Common myeloid progenitor, CD34-positive (primary cell): ENCODE measurements at regions not wholly inside any gene's neighbourhood (a gene's known extent, or its start where the extent isn't known, plus 50 kb on each side); places are given as distances from the start of the nearest gene placed in this dataset.

Experiments used
- CTCF ChIA-PET: fragments of 350-600 bp; sonication (Branson Sonifier 250); formaldehyde crosslinking; loops from one replicate; lab custom pipeline; 2021; ENCODE audit warnings: antibody characterized with exemption; lab: Charles Lee
- POLR2A ChIA-PET: fragments of 350-600 bp; sonication (Branson Sonifier 250); formaldehyde crosslinking; loops from one replicate; lab custom pipeline; 2021; ENCODE audit warnings: antibody characterized with exemption; lab: Charles Lee
- DNase-seq, 3 donors: peaks; one replicate each; pipeline versions ENCODE4 v3.0.0 to v3.0.0-alpha.2; 2013
- H3K27ac ChIP-seq, 2 experiments: 1 replicate in 1 of 2; 2 replicates in 1 of 2; pipeline ENCODE4 v1.7.0; 2013; ENCODE audit warnings: inconsistent platforms in 2 of 2, low read length in 2 of 2, mild to moderate bottlenecking in 2 of 2, low read depth in 1 of 2, moderate library complexity in 1 of 2; ENCODE audit not compliant: severe bottlenecking in 2 of 2, insufficient read depth in 1 of 2, poor library complexity in 1 of 2
- H3K27me3 ChIP-seq, 5 experiments: replicated peaks in 2 of 5; 1 replicate in 3 of 5; 2 replicates in 2 of 5; pipeline versions ENCODE4 v1.6.1 to v1.7.0; 2013; ENCODE audit warnings: low read length in 4 of 5, mild to moderate bottlenecking in 2 of 5, moderate library complexity in 2 of 5, inconsistent platforms in 1 of 5; ENCODE audit not compliant: insufficient read depth in 5 of 5, control insufficient read depth in 4 of 5
- H3K36me3 ChIP-seq, 4 experiments: 1 replicate in 2 of 4; 2 replicates in 2 of 4; pipeline versions ENCODE4 v1.6.1 to v1.7.0; 2013; ENCODE audit warnings: low read length in 3 of 4, control low read depth in 1 of 4, mild to moderate bottlenecking in 1 of 4; ENCODE audit not compliant: control insufficient read depth in 4 of 4, insufficient read depth in 4 of 4
- H3K4me1 ChIP-seq, 4 experiments: 1 replicate in 3 of 4; 2 replicates in 1 of 4; pipeline versions ENCODE4 v1.6.1 to v1.7.1; 2013; ENCODE audit warnings: low read length in 3 of 4, mild to moderate bottlenecking in 3 of 4, control low read depth in 1 of 4, inconsistent platforms in 1 of 4, moderate library complexity in 1 of 4; ENCODE audit not compliant: control insufficient read depth in 4 of 4, insufficient read depth in 4 of 4; ENCODE audit errors: control extremely low read depth in 1 of 4
- H3K4me3 ChIP-seq, 7 experiments: 1 replicate in 4 of 7; 2 replicates in 3 of 7; pipeline versions ENCODE4 v1.5.1 to v1.7.0; 2013; ENCODE audit warnings: mild to moderate bottlenecking in 7 of 7, low read length in 6 of 7, moderate library complexity in 6 of 7, inconsistent platforms in 2 of 7, low read depth in 2 of 7, control low read depth in 1 of 7; ENCODE audit not compliant: insufficient read depth in 4 of 7, control insufficient read depth in 1 of 7; ENCODE audit errors: extremely low read depth in 1 of 7
- H3K9me3 ChIP-seq, 5 experiments: 1 replicate in 4 of 5; 2 replicates in 1 of 5; pipeline versions ENCODE4 v1.6.1 to v1.7.1; 2013; ENCODE audit warnings: low read length in 4 of 5, mild to moderate bottlenecking in 2 of 5, inconsistent platforms in 1 of 5, low read depth in 1 of 5, moderate library complexity in 1 of 5; ENCODE audit not compliant: control insufficient read depth in 4 of 5, insufficient read depth in 2 of 5; ENCODE audit errors: control extremely low read depth in 1 of 5
- WGBS: methylation state at CpG from one replicate; pipeline ENCODE4 v1.1.5; 2013; ENCODE audit not compliant: insufficient coverage; 5-methylcytosine and 5-hydroxymethylcytosine counted together

- ChIA-PET CTCF (no interaction called here), POLR2A (no interaction called here)
- no peaks in the 10 kb centered on the region for H3K36me3 ChIP-seq
- DNase-seq, result no peak
- no peak overlapping the region for H3K4me3 ChIP-seq
- H3K4me1 ChIP-seq, result no peaks in the 10 kb centered on the region
- no peak overlapping the region for H3K27ac ChIP-seq
- H3K9me3 ChIP-seq, result no peaks in the 10 kb centered on the region
- no peaks in the 10 kb centered on the region for H3K27me3 ChIP-seq
- 90% methylated on average over 2 of the region's 3 CpGs for WGBS
These were observed 234.9 kb upstream of the GIMD1 start for GRCh38 chr4:106603471-106603870.

- H3K27me3 ChIP-seq, result no peaks in the 10 kb centered on the region
- H3K27ac ChIP-seq, result no peak overlapping the region
- H3K4me1 ChIP-seq, result no peaks in the 10 kb centered on the region
- H3K4me3 ChIP-seq, result no peak overlapping the region
- no peak for DNase-seq
- CTCF ChIA-PET, result no interaction called here
- POLR2A ChIA-PET, result no interaction called here
- H3K36me3 ChIP-seq, result no peaks in the 10 kb centered on the region
- WGBS, result no CpG with 5 or more reads among the region's 2 CpGs
- H3K9me3 ChIP-seq, result no peaks in the 10 kb centered on the region
These were observed 234.1 kb upstream of the GIMD1 start for GRCh38 chr4:106602711-106603110.

GRCh38 chr4:106601519-106601918 is 232.9 kb upstream of the GIMD1 start:
- ChIA-PET CTCF (no interaction called here), POLR2A (no interaction called here)
- Histone ChIP-seq H3K4me1 (no peaks in the 10 kb centered on the region), H3K27me3 (no peaks in the 10 kb centered on the region), H3K27ac (no peak overlapping the region), H3K36me3 (no peaks in the 10 kb centered on the region), H3K4me3 (no peak overlapping the region), H3K9me3 (no peaks in the 10 kb centered on the region)
- no peak for DNase-seq
- 100% methylated on average over 1 of the region's 1 CpG for WGBS

GRCh38 chr4:106595906-106596305 is 227.3 kb upstream of the GIMD1 start:
- Histone ChIP-seq H3K9me3 (no peaks in the 10 kb centered on the region), H3K27me3 (no peaks in the 10 kb centered on the region), H3K4me1 (no peaks in the 10 kb centered on the region), H3K27ac (no peak overlapping the region), H3K36me3 (no peaks in the 10 kb centered on the region), H3K4me3 (no peak overlapping the region)
- DNase-seq, result no peak
- ChIA-PET CTCF (no interaction called here), POLR2A (no interaction called here)
- no CpG with 5 or more reads among the region's 1 CpG for whole genome bisulfite sequencing

GRCh38 chr4:106594291-106594952 is 225.8 kb upstream of the GIMD1 start:
- DNase-seq, result no peak
- Histone ChIP-seq H3K27ac (no peak overlapping the region), H3K4me1 (no peaks in the 10 kb centered on the region), H3K9me3 (no peaks in the 10 kb centered on the region), H3K36me3 (no peaks in the 10 kb centered on the region), H3K4me3 (no peak overlapping the region), H3K27me3 (no peaks in the 10 kb centered on the region)
- CTCF ChIA-PET, result no interaction called here
- POLR2A ChIA-PET, result no interaction called here

GRCh38 chr4:106588891-106589290 is 220.3 kb upstream of the GIMD1 start:
- ChIA-PET POLR2A (no interaction called here), CTCF (no interaction called here)
- no CpG with 5 or more reads among the region's 1 CpG for WGBS

GRCh38 chr4:106587558-106587957 is 219.0 kb upstream of the GIMD1 start:
- no peaks in the 10 kb centered on the region for H3K4me1 ChIP-seq
- H3K9me3 ChIP-seq, result peaks cover 0 to 1% (median 0%) of the 10 kb centered on the region in 5 experiments
- 67% methylated on average over 1 of the region's 1 CpG for WGBS
- H3K36me3 ChIP-seq, result no peaks in the 10 kb centered on the region
- H3K27me3 ChIP-seq, result no peaks in the 10 kb centered on the region
- H3K4me3 ChIP-seq, result no peak overlapping the region
- ChIA-PET CTCF (no interaction called here), POLR2A (no interaction called here)
- no peak overlapping the region for H3K27ac ChIP-seq
- DNase-seq, result no peak

More at GRCh38 chr4:106588891-106589290, 220.3 kb upstream of the GIMD1 start:
- Histone ChIP-seq H3K36me3 (no peaks in the 10 kb centered on the region), H3K27me3 (no peaks in the 10 kb centered on the region), H3K4me3 (no peak overlapping the region), H3K4me1 (no peaks in the 10 kb centered on the region), H3K9me3 (peaks cover 0 to 1% (median 0%) of the 10 kb centered on the region in 5 experiments), H3K27ac (no peak overlapping the region)
- DNase-seq, result no peak
